ENCODE measurements at regions not wholly inside any gene's neighbourhood (a gene's known extent, or its start where the extent isn't known, plus 50 kb on each side); places are given as distances from the start of the nearest gene placed in this dataset.

- no peaks in the 10 kb centered on the region for H3K9me3 Mint-ChIP-seq
- intact Hi-C loops (cut with micrococcal nuclease), result no loop called here
- H3K27me3 Mint-ChIP-seq, result no peaks in the 10 kb centered on the region
- H3K4me3 Mint-ChIP-seq, result no peak overlapping the region
- ChIA-PET POLR2A (no interaction called here), CTCF (no interaction called here)
- DNase-seq (no peak), ATAC-seq (ENCODE audit: low read depth) (no peak)
- no peaks in the 10 kb centered on the region for H3K4me1 Mint-ChIP-seq
- no peak for TF ChIP-seq CTCF (IDR thresholded peaks at IDR 0.05)
- no peak overlapping the region for H3K27ac Mint-ChIP-seq
- no peaks in the 10 kb centered on the region for H3K36me3 Mint-ChIP-seq (ENCODE audit: low read depth)
Measured at GRCh38 chr18:30562231-30562630, 480.3 kb downstream of the DSC3 start.

GRCh38 chr18:30556112-30556511, 486.4 kb downstream of the DSC3 start:
- peaks cover 5% of the 10 kb centered on the region for H3K9me3 Mint-ChIP-seq
- no peak for TF ChIP-seq CTCF (IDR thresholded peaks at IDR 0.05)
- intact Hi-C loops (cut with micrococcal nuclease), result no loop called here
- ATAC-seq (ENCODE audit: low read depth) (no peak), DNase-seq (no peak)
- no peaks in the 10 kb centered on the region for H3K27me3 Mint-ChIP-seq
- no peak overlapping the region for H3K4me3 Mint-ChIP-seq
- H3K4me1 Mint-ChIP-seq, result no peaks in the 10 kb centered on the region
- ChIA-PET POLR2A (no interaction called here), CTCF (no interaction called here)
- no peak overlapping the region for H3K27ac Mint-ChIP-seq
- no peaks in the 10 kb centered on the region for H3K36me3 Mint-ChIP-seq (ENCODE audit: low read depth)

- Mint-ChIP-seq H3K9me3 (peaks cover 6% of the 10 kb centered on the region), H3K27me3 (no peaks in the 10 kb centered on the region)
Measured at GRCh38 chr18:30545393-30545792, 497.1 kb downstream of the DSC3 start.

GRCh38 chr18:30544141-30544540, 498.4 kb downstream of the DSC3 start:
- no peaks in the 10 kb centered on the region for H3K27me3 Mint-ChIP-seq
- ATAC-seq (ENCODE audit: low read depth) (no peak), DNase-seq (no peak)
- POLR2A ChIA-PET, result no interaction called here
- H3K4me3 Mint-ChIP-seq, result no peak overlapping the region
- H3K27ac Mint-ChIP-seq, result no peak overlapping the region
- TF ChIP-seq CTCF (IDR thresholded peaks at IDR 0.05), result no peak
- peaks cover 6% of the 10 kb centered on the region for H3K9me3 Mint-ChIP-seq
- H3K4me1 Mint-ChIP-seq, result no peaks in the 10 kb centered on the region
- no peaks in the 10 kb centered on the region for H3K36me3 Mint-ChIP-seq (ENCODE audit: low read depth)
- intact Hi-C loops (cut with micrococcal nuclease), result no loop called here
- CTCF ChIA-PET, result no interaction called here

More at GRCh38 chr18:30545393-30545792, 497.1 kb downstream of the DSC3 start:
- ChIA-PET CTCF (no interaction called here), POLR2A (no interaction called here)
- no peak for ATAC-seq (ENCODE audit: low read depth)
- no peak for TF ChIP-seq CTCF (IDR thresholded peaks at IDR 0.05)
- no peaks in the 10 kb centered on the region for H3K4me1 Mint-ChIP-seq
- DNase-seq, result no peak
- intact Hi-C loops (cut with micrococcal nuclease), result no loop called here
- no peak overlapping the region for H3K4me3 Mint-ChIP-seq
- no peak overlapping the region for H3K27ac Mint-ChIP-seq
- no peaks in the 10 kb centered on the region for H3K36me3 Mint-ChIP-seq (ENCODE audit: low read depth)

- ATAC-seq (ENCODE audit: low read depth) (no peak), DNase-seq (no peak)
- POLR2A ChIA-PET, result no interaction called here
- H3K4me3 Mint-ChIP-seq, result no peak overlapping the region
- no peak for TF ChIP-seq CTCF (IDR thresholded peaks at IDR 0.05)
- no peaks in the 10 kb centered on the region for H3K27me3 Mint-ChIP-seq
- H3K4me1 Mint-ChIP-seq, result no peaks in the 10 kb centered on the region
- peaks cover 3% of the 10 kb centered on the region for H3K9me3 Mint-ChIP-seq
- no peak overlapping the region for H3K27ac Mint-ChIP-seq
- intact Hi-C loops (cut with micrococcal nuclease), result no loop called here
- no peaks in the 10 kb centered on the region for H3K36me3 Mint-ChIP-seq (ENCODE audit: low read depth)
- CTCF ChIA-PET, result no interaction called here
Measured at GRCh38 chr18:30533716-30534115, 508.8 kb downstream of the DSC3 start.
